GM21367 (cell line): ENCODE measurements at regions not wholly inside any gene's neighbourhood (a gene's known extent, or its start where the extent isn't known, plus 50 kb on each side); places are given as distances from the start of the nearest gene placed in this dataset.

Experiments
- ATAC-seq: cut with Tn5 transposase; IDR thresholded peaks from one replicate; pipeline ENCODE4 v1.9.1; 2021; ENCODE audit not compliant: unreplicated experiment

DNA sequence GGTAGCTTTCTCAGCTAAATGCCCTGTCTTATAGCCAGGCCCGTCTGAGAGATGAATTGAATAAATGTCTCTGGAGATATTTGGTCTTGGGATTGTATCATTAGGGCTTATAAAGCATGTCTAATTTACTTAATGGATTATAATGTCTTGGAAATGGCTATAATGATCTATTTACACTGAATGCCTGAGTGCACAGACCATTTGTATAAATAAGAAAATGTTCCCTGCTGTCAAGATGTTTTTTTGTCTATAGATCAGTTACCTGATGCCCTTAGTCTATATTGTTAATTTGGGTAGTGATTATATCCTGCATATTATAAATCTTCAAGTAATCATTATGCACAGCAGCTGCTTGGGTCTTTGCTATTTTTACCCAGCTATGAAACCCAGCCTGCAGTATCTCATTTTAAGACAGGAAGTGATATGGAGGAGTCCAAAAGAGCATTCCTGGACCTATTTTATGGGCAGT is 112.9 kb upstream of the ACTBL2 start:
- ATAC-seq = no peak

DNA sequence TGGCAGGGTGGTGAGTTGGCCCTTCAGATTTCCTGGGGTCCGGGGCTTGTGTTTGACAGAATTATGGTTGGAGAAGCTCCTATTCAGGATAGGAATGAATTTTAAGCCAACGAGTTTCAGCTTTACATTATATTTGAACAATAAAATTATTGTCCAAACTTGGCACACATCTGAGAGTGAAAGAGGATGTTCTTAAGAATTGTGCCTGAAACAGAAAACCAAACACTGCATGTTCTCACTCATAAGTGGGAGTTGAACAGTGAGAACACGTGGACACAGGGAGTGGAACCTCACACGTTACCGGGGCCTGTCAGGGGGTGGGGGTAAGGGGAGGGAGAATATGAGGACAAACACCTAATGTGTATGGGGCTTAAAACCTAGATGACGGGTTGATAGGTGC is 111.8 kb upstream of the ACTBL2 start:
- no peak for ATAC-seq

DNA sequence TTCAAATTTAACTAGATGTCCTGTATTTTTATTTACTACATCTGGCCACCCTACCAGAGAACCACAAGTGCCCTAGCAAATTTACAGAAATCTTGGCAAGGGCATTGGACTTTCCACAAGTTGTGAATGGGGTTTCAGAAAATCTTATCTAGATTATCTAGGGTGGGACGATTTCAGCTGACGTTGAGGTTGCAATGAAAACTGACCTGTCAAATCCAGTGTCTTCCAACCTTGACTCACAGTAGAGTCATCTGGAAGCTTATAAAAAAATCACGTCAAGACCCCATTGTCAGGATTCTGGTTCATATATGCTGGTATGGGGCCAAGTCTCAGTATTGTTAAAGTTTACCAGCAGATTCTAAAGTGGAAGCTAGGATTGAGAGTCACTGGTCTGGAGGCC is 109.6 kb upstream of the ACTBL2 start:
- ATAC-seq = no peak

DNA sequence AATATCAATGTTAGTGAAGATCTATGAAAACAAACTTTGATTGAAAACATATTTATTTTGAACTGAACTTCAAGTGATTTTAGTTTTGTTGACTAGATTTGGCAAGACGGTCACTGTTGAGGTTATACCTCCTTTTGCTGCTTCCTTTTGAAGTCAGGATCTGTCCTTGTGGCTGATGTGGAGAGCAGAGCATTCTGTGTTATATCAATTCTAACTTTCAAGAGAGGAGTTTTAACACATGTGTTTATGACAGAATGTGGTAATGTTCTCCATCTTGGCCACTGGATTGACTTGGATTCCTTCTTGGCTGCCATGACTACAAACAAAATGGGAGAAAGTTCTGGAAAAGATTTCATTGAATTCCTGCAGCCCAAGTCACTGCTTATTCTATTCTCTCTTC is 104.0 kb upstream of the ACTBL2 start:
- ATAC-seq = no peak

DNA sequence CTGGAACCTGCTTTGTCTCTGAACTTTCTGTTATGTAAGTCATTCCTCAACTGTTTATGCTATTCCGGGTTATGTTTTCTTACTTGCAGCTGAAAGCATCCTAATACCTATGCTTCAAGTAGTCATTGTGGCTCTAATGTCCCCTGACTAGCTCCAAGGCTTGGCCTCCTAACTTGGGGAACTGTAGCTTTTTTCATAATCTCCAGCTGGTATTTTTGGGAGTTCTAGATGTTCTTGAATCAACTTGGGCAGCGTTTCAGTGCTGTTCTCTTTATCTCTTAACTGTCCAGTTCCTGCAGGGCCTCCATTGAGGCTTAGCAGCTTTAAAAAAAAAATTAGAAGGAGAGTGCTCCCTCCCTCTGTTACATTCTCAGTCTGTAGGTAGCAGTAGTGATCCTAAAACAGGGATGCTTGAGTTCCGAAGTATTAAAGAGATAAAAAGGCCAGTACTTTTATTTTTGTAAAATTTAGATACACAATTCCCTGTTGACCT is 100.0 kb upstream of the ACTBL2 start:
- ATAC-seq = no peak

DNA sequence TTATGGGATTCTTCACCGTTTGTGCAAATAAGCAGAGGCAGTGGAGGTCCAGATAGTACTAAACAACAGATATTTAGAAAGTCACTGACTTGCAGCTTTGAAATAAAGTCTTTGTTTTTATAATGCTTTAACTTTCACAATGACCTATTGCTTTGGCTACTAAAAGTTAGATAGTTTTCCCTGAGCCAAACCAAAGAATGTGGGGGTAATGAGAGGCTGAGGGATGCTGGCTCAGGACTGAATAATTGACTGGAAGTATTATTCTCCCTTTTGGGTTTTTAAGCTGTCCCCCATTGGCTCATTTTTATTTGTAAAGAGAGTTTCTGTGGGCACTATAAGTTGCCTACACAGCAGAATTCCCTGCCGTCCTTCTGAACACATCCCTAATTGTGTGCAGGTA is 99.2 kb upstream of the ACTBL2 start:
- ATAC-seq = no peak

DNA sequence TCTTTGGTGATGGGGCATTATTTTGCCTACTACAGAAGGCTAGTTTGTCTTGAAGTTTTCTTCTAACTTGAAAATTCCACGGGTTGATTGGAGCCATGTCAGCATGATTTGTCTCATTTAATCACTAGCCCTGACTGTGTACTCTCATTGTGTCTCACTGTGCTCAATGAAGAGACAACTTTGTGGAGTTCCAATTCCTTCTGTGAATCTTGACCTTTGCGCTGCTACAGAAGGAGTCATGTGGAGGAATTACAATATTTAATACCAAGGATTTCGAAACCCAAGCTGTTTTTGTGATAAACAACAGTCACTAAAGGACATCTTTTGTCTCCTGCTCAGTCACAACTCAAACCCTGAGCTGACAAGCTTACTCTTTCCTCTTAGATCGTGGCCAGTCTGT is 98.6 kb upstream of the ACTBL2 start:
- ATAC-seq = no peak

DNA sequence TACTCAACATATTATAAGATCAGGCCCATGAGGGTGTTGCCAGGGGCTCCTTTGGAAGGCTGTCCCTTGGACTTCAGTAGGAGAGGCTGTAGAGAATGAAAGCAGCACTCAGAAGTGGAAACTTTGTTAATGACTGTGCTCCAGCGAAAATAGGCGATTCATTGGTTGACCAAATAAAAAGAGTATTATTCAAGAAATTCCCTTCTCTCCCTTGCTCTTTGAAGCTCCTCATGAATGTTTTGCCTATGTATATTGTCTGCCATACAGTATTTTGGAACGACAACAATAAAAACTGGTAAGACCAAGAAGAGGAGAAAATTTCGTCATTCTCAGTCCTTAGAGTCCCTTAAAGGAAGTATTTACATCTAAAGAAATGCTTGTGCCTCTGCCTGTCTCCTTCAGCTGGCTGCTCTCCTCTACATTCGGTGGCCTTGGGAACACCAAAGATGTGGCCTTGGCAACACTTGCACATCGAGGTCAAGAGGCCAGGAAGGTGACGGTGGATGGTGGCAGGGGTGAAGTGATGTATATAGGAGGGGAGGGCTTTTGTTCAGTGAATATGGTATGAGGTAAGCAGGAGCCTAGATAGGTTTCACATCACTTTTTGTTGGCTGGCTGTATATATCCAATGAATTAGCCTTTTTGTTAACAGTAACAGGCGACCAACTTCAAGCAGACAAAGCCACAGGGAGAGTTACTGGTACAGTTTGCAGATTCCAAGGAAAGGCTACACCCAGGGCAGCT is 95.0 kb upstream of the ACTBL2 start:
- ATAC-seq = no peak

DNA sequence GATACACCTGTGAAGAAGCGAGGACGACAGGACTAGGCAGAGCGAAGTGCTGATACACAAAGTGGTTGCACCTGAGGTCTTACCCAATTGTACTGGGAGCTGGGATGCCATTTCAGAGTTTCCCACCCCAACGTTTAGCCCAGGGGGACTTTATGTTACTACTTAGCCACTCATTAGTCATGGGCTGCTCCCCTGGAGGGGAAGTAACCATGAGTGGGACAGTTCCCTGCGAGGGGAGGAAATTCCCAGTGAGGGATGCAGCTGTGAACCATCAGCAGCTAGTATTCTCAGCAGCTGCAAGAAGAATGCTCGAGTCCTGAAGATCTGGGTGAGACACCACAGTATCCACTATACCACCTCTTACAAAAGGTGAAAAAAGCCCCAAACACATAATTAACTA is 93.7 kb upstream of the ACTBL2 start:
- ATAC-seq = no peak

DNA sequence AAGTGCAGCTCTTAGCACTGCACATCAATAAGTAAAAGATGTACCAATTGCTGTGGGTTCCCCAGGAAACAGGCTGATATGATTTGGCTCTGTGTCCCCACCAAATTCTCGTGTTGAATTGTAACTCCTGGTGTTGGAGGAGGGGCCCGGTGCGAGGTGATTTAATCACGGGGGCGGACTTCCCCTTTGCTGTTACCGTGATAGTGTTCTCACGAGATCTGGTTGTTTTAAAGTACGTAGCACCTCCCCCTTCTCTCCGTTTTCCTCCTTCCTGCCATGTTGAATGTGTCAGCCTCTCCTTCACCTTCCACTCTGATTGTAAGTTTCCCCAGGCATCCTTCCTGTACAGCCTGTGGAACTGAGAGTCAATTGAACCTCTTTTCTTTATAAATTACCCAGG is 93.2 kb upstream of the ACTBL2 start:
- ATAC-seq = no peak

DNA sequence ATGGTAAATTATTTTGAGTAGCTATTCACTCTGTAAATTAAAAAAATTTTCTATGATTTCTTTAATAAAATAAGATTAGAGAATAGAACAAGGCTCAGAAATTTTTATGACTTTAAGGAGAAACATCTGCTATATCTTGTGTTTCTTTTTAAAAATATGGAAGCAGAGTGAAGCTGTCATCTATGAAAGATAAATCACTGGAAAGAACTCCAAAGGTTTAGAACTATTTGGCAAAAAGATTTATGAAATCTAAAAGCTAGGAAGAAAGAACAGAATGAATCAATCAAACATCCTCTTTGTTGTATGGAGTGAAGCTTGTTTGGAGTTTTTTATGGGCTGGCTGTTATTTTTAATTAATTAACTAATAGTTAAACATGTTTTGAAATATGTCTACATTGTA is 89.8 kb upstream of the ACTBL2 start:
- ATAC-seq = no peak

DNA sequence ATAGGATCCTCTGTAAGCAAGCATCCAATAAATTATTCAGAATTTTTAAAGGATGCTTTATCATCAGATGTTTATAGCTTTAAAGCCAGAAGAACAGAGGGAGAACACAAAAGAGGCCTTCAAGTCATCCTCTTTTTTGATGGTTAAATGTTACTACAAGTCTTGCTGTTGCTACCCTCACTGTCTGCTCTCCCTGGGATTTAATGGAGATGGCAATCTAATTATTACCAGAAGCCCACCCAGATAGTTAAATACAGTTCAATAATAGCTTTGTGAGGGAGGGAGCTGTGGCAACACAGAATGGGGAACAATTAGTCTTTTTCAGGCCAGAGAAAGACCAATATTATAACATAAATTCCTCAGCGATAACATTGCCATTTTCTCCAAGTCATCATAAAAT is 87.0 kb upstream of the ACTBL2 start:
- ATAC-seq = no peak

DNA sequence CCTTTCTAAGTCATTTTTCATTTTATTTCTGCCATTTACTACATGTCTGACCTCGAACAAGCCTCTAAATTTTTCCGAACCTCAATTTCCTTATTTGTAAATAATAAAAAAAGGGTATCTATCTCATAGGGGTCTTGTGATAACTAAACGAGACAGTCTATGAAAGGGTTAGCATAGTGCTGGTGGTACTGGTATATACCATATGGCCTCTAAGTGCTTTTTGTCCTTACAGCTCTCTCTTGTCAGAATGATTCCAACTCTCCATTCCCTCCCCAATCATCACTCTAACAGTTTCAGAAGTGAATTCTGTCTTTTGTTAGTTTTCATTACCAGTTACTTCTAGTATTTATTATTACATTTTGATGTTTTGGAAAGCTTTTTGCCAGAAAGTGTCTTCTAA is 85.5 kb upstream of the ACTBL2 start:
- ATAC-seq = no peak

DNA sequence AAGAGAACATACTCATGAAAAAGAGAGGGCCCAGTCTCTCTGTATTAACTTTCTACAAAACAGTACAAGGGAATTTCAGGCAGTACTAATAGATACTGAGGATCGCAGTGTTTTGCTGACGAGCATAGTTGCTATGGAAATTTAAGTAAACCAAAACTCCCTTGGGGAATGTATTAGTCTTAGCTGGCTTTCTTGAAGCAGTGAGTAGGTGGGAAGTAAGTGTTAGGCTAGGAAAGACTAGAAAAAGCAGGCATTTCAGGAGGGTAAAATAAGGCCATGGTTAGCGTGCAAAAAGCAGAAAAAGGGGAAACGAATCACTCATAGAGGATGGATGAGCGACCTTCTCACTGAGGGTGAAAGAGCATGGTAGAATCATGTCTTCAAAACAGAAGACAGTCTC is 84.3 kb upstream of the ACTBL2 start:
- ATAC-seq = no peak

DNA sequence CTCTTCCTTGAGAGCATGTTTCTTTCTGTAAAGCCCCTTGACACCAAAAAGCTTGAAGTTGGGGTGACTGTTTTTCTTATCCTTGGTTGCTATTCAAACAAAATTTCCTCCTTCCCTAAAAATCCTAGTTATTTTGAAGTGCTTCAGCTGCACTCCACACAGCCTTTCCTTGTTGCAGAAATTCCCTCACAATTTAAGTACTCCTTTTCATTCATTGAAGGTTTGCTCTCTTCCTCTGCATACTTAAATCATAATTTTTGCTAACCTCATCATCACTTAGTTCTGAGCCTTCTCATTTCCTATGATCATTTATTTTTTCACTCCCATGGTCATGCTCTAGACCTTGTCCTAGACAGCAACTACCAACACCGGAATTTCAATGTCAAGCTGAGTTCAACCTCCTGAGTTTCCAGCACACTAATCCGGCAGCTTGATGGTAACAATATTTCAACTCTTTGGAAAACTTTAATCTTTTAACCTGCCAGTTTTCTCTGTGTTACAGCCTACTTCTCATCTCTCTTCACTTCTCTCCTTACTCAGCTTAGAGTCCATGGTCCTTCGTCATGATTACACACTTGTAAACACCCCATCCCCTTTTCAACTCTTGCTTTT is 78.7 kb upstream of the ACTBL2 start:
- ATAC-seq = no peak

DNA sequence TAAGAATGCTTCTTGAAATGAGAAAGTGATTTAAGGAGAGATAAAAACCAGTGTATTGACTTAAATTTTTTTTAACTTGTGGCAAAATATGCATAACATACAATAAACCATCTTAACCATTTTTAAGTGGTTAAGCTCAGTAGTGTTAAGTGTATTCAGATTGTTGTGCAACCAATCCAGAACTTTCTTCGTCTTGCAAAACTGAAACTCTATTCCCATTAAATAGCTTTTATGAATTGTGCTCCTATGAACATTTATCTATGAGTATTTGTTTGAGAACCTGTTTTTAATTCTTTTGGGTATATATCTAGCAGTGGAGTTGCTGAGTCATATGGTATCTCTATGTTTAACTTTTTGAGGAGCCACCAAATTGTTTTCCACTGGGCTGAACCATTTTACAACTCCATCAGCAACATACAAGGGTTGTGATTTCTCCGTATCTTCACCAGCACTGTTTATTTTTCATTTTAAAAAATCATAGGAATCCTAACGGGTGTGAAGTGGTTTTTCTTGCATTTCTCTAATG is 76.6 kb upstream of the ACTBL2 start:
- no peak for ATAC-seq

DNA sequence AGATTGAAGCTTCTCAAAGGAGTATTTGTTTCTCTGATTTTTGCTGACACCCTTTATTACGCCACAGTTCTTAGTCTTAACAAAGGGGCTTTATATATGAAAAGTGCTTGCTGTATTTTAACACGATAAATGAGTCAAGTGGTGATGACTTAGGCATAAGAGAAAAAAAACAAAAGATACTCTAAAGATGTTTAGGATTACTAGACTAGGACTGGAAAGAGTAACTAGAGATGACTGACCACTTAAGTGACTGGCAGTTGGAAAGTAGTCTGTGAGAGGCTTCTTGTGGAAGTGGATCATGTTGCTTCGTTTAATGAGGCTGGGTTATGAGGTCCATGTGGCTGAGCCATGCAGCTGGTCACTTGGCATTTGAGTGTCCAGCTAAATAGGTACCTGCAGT is 69.4 kb upstream of the ACTBL2 start:
- ATAC-seq = no peak

DNA sequence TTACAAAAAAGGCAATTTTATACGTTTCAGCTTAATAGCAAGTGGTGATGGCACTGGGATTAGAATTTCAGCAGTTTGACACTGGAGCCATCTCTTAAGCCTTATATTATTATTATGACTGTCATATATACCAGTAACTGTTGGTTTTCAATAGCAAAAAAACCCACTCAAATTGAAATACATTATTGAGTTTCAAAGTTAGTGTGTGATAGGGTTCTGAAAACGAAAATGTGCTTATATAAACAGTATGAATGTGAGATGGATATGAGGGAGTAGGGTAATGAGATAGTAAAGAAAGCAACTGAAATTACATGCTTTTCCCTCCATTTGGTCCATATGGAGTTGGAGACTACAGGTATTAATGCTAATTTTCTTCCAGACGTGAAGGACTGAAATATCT is 68.6 kb upstream of the ACTBL2 start:
- no peak for ATAC-seq

DNA sequence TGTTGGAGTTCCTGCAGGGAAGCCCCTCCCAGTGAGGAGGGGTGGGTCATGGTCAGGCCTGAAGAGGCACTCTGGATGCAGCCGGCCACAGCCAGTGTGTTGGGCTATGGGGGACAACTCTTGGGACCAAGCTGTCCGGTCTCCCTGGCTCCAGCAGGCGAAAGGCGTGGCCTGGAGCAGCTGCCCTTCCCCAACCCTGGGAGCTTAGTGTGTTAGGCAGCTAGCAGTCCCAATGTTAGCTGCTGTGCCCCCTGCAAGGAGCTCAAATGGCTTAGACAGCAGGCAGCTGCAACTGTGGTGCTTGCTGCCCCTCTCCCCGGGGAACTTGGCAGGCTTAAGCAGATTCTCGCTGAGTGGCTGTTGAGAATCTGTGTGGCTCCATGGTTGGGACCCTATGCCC is 67.5 kb upstream of the ACTBL2 start:
- no peak for ATAC-seq

DNA sequence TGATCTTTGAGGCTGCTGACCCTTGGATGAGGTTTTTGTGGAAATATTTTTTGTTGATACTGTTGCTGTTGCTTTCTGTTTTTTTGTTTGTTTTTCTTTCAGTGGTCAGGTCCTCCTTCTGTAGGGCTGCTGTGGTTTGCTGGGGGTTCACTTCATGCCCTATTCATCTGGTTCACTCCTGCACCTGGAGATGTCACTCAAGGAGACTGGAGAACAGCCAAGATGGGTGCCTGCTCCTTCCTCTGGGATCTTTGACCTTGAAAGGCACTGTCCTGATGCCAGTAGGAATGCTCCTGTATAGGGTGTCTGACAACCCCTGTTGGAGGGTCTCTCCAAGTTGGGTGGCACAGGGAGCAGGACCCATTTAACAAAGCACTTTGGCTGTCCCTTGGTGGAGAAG is 67.0 kb upstream of the ACTBL2 start:
- ATAC-seq = no peak

DNA sequence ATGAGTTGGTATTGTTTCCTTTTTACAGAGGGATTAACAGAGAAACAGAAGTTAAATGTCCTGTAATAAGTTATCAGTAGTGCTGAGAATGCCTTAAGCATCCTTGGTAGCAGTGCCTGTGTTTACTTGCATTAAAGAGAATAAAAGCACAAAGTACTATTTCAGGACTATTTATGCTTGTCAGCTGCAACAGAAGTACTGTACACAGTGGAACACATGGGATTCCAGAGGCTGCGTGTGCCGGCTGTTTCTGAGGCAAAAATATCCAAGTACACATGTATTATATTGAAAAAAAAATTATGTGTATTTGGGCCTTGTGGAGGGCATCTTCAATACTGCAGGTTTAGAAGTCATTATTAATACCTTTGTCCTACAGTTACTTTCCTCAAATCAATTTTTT is 58.2 kb upstream of the ACTBL2 start:
- ATAC-seq = no peak

DNA sequence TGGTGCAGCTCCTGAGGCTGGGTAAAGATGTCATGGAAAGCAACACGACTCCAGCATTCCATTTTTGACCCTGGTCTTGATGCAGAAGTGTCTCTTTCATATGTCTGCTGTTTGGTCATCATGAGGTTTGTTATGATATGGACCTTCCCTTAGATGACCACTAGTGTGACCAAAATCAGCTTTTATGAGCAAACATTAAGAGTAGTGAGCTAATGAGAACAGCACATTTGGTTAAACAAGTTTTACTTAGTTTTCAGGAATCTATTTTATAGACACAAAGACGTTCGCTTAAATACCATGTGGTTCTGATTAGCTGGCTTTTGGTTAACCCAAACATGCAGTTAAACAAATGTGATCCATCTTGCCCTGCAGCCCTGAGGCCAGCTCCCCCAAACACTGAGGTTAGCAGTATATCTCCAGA is 56.7 kb upstream of the ACTBL2 start:
- no peak for ATAC-seq
